ENCODE measurements at regions not wholly inside any gene's neighbourhood (a gene's known extent, or its start where the extent isn't known, plus 50 kb on each side); places are given as distances from the start of the nearest gene placed in this dataset.
"Not testable (repeated sequence)": the region's sequence is repeated elsewhere in the genome, so short reads cannot be mapped to it uniquely, and the experiment has no call there.

- ATAC-seq (no peak), DNase-seq (no peak)
- Mint-ChIP-seq H3K27me3 (no peaks in the 10 kb centered on the region), H3K27ac (no peak overlapping the region), H3K9me3 (peaks cover 5 to 6% of the 10 kb centered on the region in 2 donors), H3K4me3 (no peak overlapping the region), H3K4me1 (no peaks in the 10 kb centered on the region)
Observed at GRCh38 chr13:71034018-71034417, 833.0 kb downstream of the DACH1 start.

- Mint-ChIP-seq H3K27me3 (no peaks in the 10 kb centered on the region), H3K4me3 (no peak overlapping the region), H3K9me3 (peaks cover 12% of the 10 kb centered on the region in 2 donors), H3K27ac (no peak overlapping the region), H3K4me1 (no peaks in the 10 kb centered on the region)
- ATAC-seq (peak; percentile 12), DNase-seq (no peak)
Observed at GRCh38 chr13:71033026-71033425, 834.0 kb downstream of the DACH1 start.

- no peak overlapping the region for H3K4me3 Mint-ChIP-seq
- H3K27me3 Mint-ChIP-seq: no peaks in the 10 kb centered on the region
- H3K9me3 Mint-ChIP-seq: peaks cover 15 to 20% of the 10 kb centered on the region in 2 donors
- no peaks in the 10 kb centered on the region for H3K4me1 Mint-ChIP-seq
- DNase-seq (no peak), ATAC-seq (no peak)
- no peak overlapping the region for H3K27ac Mint-ChIP-seq
Observed at GRCh38 chr13:71030784-71031183, 836.2 kb downstream of the DACH1 start.

- DNase-seq: no peak
- no peaks in the 10 kb centered on the region for H3K27me3 Mint-ChIP-seq
- no peak overlapping the region for H3K27ac Mint-ChIP-seq
- no peak for ATAC-seq
- H3K9me3 Mint-ChIP-seq: peaks cover 15 to 20% of the 10 kb centered on the region in 2 donors
- H3K4me3 Mint-ChIP-seq: no peak overlapping the region
- H3K4me1 Mint-ChIP-seq: no peaks in the 10 kb centered on the region
Observed at GRCh38 chr13:71028884-71029283, 838.1 kb downstream of the DACH1 start.

GRCh38 chr13:71021825-71022422, 845.1 kb downstream of the DACH1 start:
- Mint-ChIP-seq H3K9me3 (peaks cover 0 to 7% of the 10 kb centered on the region in 2 donors), H3K4me1 (no peaks in the 10 kb centered on the region), H3K4me3 (no peak overlapping the region), H3K27ac (no peak overlapping the region), H3K27me3 (no peaks in the 10 kb centered on the region)
- DNase-seq: no peak
- ATAC-seq: no peak

GRCh38 chr13:71018995-71019394, 848.0 kb downstream of the DACH1 start:
- Mint-ChIP-seq H3K9me3 (peaks cover 0 to 8% of the 10 kb centered on the region in 2 donors), H3K27me3 (no peaks in the 10 kb centered on the region), H3K4me1 (no peaks in the 10 kb centered on the region), H3K4me3 (no peak overlapping the region), H3K27ac (no peak overlapping the region)
- no peak for ATAC-seq
- no peak for DNase-seq

- Mint-ChIP-seq H3K9me3 (peaks cover 0 to 8% of the 10 kb centered on the region in 2 donors), H3K27me3 (no peaks in the 10 kb centered on the region), H3K4me3 (no peak overlapping the region), H3K4me1 (no peaks in the 10 kb centered on the region), H3K27ac (no peak overlapping the region)
- ATAC-seq (no peak), DNase-seq (no peak)
Observed at GRCh38 chr13:71018544-71018943, 848.5 kb downstream of the DACH1 start.

GRCh38 chr13:71017607-71018006, 849.4 kb downstream of the DACH1 start:
- H3K4me1 Mint-ChIP-seq: no peaks in the 10 kb centered on the region
- no peak overlapping the region for H3K27ac Mint-ChIP-seq
- no peak for ATAC-seq
- DNase-seq: no peak
- peaks cover 0 to 8% of the 10 kb centered on the region in 2 donors for H3K9me3 Mint-ChIP-seq
- no peak overlapping the region for H3K4me3 Mint-ChIP-seq
- no peaks in the 10 kb centered on the region for H3K27me3 Mint-ChIP-seq

- Mint-ChIP-seq H3K27me3 (no peaks in the 10 kb centered on the region), H3K9me3 (peaks cover 0 to 8% of the 10 kb centered on the region in 2 donors), H3K4me1 (no peaks in the 10 kb centered on the region), H3K27ac (no peak overlapping the region), H3K4me3 (no peak overlapping the region)
- no peak for DNase-seq
- ATAC-seq: no peak
Observed at GRCh38 chr13:71015516-71015915, 851.5 kb downstream of the DACH1 start.

- Mint-ChIP-seq H3K27ac (no peak overlapping the region), H3K4me1 (no peaks in the 10 kb centered on the region), H3K4me3 (no peak overlapping the region), H3K9me3 (peaks cover 0 to 8% of the 10 kb centered on the region in 2 donors), H3K27me3 (no peaks in the 10 kb centered on the region)
- DNase-seq (no peak), ATAC-seq (no peak)
Observed at GRCh38 chr13:71015021-71015420, 852.0 kb downstream of the DACH1 start.

GRCh38 chr13:71005919-71006318, 861.1 kb downstream of the DACH1 start:
- H3K4me1 Mint-ChIP-seq: no peaks in the 10 kb centered on the region
- H3K4me3 Mint-ChIP-seq: no peak overlapping the region
- H3K27me3 Mint-ChIP-seq: no peaks in the 10 kb centered on the region
- ATAC-seq (no peak), DNase-seq (no peak)
- H3K27ac Mint-ChIP-seq: no peak overlapping the region
- H3K9me3 Mint-ChIP-seq: peaks cover 0 to 5% of the 10 kb centered on the region in 2 donors

- H3K9me3 Mint-ChIP-seq: no peaks in the 10 kb centered on the region
- no peaks in the 10 kb centered on the region for H3K4me1 Mint-ChIP-seq
- DNase-seq (no peak), ATAC-seq (no peak)
- no peaks in the 10 kb centered on the region for H3K27me3 Mint-ChIP-seq
- H3K4me3 Mint-ChIP-seq: no peak overlapping the region
- H3K27ac Mint-ChIP-seq: no peak overlapping the region
Observed at GRCh38 chr13:70995338-70995737, 871.7 kb downstream of the DACH1 start.

- H3K27ac Mint-ChIP-seq: no peak overlapping the region
- H3K27me3 Mint-ChIP-seq: no peaks in the 10 kb centered on the region
- H3K4me3 Mint-ChIP-seq: no peak overlapping the region
- H3K4me1 Mint-ChIP-seq: no peaks in the 10 kb centered on the region
- peaks cover 0 to 2% of the 10 kb centered on the region in 2 donors for H3K9me3 Mint-ChIP-seq
- DNase-seq: no peak
- ATAC-seq: no peak
Observed at GRCh38 chr13:70994191-70994590, 872.8 kb downstream of the DACH1 start.

GRCh38 chr13:70987043-70987442, 878.8 kb upstream of the KLHL1 start:
- no peak for ATAC-seq
- H3K4me3 Mint-ChIP-seq: no peak overlapping the region

GRCh38 chr13:70985371-70985770, 877.1 kb upstream of the KLHL1 start:
- no peaks in the 10 kb centered on the region for H3K27me3 Mint-ChIP-seq
- ATAC-seq (no peak), DNase-seq (no peak)
- no peak overlapping the region for H3K4me3 Mint-ChIP-seq
- H3K27ac Mint-ChIP-seq: no peak overlapping the region
- no peaks in the 10 kb centered on the region for H3K4me1 Mint-ChIP-seq
- peaks cover 0 to 6% of the 10 kb centered on the region in 2 donors for H3K9me3 Mint-ChIP-seq

More at GRCh38 chr13:70987043-70987442, 878.8 kb upstream of the KLHL1 start:
- no peak for DNase-seq
- Mint-ChIP-seq H3K27me3 (no peaks in the 10 kb centered on the region), H3K9me3 (peaks cover 0 to 6% of the 10 kb centered on the region in 2 donors), H3K4me1 (no peaks in the 10 kb centered on the region), H3K27ac (peak overlapping the region in 1 of 2 donors; percentile 34)

- not testable (repeated sequence) for H3K27ac Mint-ChIP-seq, H3K9me3 Mint-ChIP-seq, DNase-seq, H3K27me3 Mint-ChIP-seq, H3K4me1 Mint-ChIP-seq, ATAC-seq, H3K4me3 Mint-ChIP-seq
Observed at GRCh38 chr13:70981219-70981618, 873.0 kb upstream of the KLHL1 start.

GRCh38 chr13:70969321-70969720, 861.1 kb upstream of the KLHL1 start:
- no peaks in the 10 kb centered on the region for H3K4me1 Mint-ChIP-seq
- DNase-seq: no peak
- H3K27me3 Mint-ChIP-seq: no peaks in the 10 kb centered on the region
- H3K9me3 Mint-ChIP-seq: peaks cover 4 to 6% of the 10 kb centered on the region in 2 donors
- no peak overlapping the region for H3K27ac Mint-ChIP-seq
- no peak overlapping the region for H3K4me3 Mint-ChIP-seq
- no peak for ATAC-seq

Measured in stimulated activated naive CD8-positive, alpha-beta T cell treated with anti-CD3 and anti-CD28 coated beads, Interleukin-15, amount 100 ng/mL, for 72 hours (primary cell).